Naive thymus-derived CD4-positive, alpha-beta T cell (primary cell): ENCODE measurements at regions not wholly inside any gene's neighbourhood (a gene's known extent, or its start where the extent isn't known, plus 50 kb on each side); places are given as distances from the start of the nearest gene placed in this dataset.

Experiments
- ATAC-seq: fragments of 150-1000 bp; cut with Tn5 transposase; 2 replicates; pipeline ENCODE4 v1.10.0; 2021; ENCODE audit warnings: mild to moderate bottlenecking, moderate library complexity
- CTCF ChIA-PET: fragments of 350-600 bp; sonication (Branson Sonifier 250); formaldehyde crosslinking; loops from one replicate; lab custom pipeline; 2021; ENCODE audit warnings: antibody characterized with exemption; lab: Charles Lee
- POLR2A ChIA-PET: fragments of 350-600 bp; sonication (Branson Sonifier 250); formaldehyde crosslinking; loops from one replicate; lab custom pipeline; 2021; ENCODE audit warnings: antibody characterized with exemption, inconsistent platforms; lab: Charles Lee
- DNase-seq, 9 donors: peaks; one replicate each; pipeline versions ENCODE4 v3.0.0 to v3.0.0-alpha.2; 2020 to 2022; ENCODE audit warnings: mixed read lengths in 1 of 9
- H3K27ac ChIP-seq: one replicate; pipeline ENCODE4 v1.7.0; 2013; ENCODE audit warnings: mild to moderate bottlenecking, low read depth, low read length, moderate library complexity
- H3K27me3 ChIP-seq, 2 donors: one replicate each; pipeline ENCODE4 v1.7.0; 2013; ENCODE audit warnings: low read length in 2 of 2, mild to moderate bottlenecking in 2 of 2, moderate library complexity in 2 of 2; ENCODE audit not compliant: control insufficient read depth in 2 of 2, insufficient read depth in 2 of 2
- H3K36me3 ChIP-seq, 3 experiments: 1 replicate in 2 of 3; 2 replicates in 1 of 3; pipeline ENCODE4 v1.7.0; 2013; ENCODE audit warnings: low read length in 3 of 3, mild to moderate bottlenecking in 3 of 3, moderate library complexity in 1 of 3; ENCODE audit not compliant: insufficient read depth in 3 of 3, control insufficient read depth in 2 of 3
- H3K4me1 ChIP-seq, 2 donors: one replicate each; pipeline ENCODE4 v1.7.0; 2013; ENCODE audit warnings: low read length in 2 of 2, mild to moderate bottlenecking in 2 of 2, moderate library complexity in 1 of 2; ENCODE audit not compliant: control insufficient read depth in 2 of 2, insufficient read depth in 2 of 2
- H3K4me3 ChIP-seq: 2 replicates; pipeline ENCODE4 v1.7.0; 2013; ENCODE audit warnings: mild to moderate bottlenecking, low read length
- H3K9me3 ChIP-seq, 3 experiments: 1 replicate in 2 of 3; 2 replicates in 1 of 3; pipeline ENCODE4 v1.7.0; 2013; ENCODE audit warnings: low read length in 3 of 3; ENCODE audit not compliant: control insufficient read depth in 2 of 3
- H3K27ac Mint-ChIP-seq, 9 donors: one replicate each; pipeline ENCODE4 v1.8.0; 2020 to 2022; ENCODE audit warnings: mixed read lengths in 9 of 9, mild to moderate bottlenecking in 8 of 9, moderate library complexity in 5 of 9, inconsistent platforms in 2 of 9
- H3K27me3 Mint-ChIP-seq, 5 donors: one replicate each; pipeline ENCODE4 v1.8.0; 2021 to 2022; ENCODE audit warnings: mixed read lengths in 5 of 5, mild to moderate bottlenecking in 1 of 5
- H3K36me3 Mint-ChIP-seq, 5 donors: one replicate each; pipeline ENCODE4 v1.8.0; 2020 to 2022; ENCODE audit warnings: mixed read lengths in 5 of 5, mild to moderate bottlenecking in 3 of 5, inconsistent platforms in 1 of 5
- H3K4me1 Mint-ChIP-seq, 7 donors: one replicate each; pipeline ENCODE4 v1.8.0; 2020 to 2022; ENCODE audit warnings: mixed read lengths in 7 of 7, mild to moderate bottlenecking in 3 of 7, inconsistent platforms in 1 of 7
- H3K4me3 Mint-ChIP-seq, 10 donors: one replicate each; pipeline ENCODE4 v1.8.0; 2020 to 2022; ENCODE audit warnings: mild to moderate bottlenecking in 10 of 10, mixed read lengths in 10 of 10, moderate library complexity in 6 of 10, inconsistent platforms in 2 of 10
- H3K9me3 Mint-ChIP-seq, 11 donors: one replicate each; pipeline ENCODE4 v1.8.0; 2020 to 2022; ENCODE audit warnings: mixed read lengths in 11 of 11, mild to moderate bottlenecking in 4 of 11, inconsistent platforms in 1 of 11, moderate library complexity in 1 of 11
- intact Hi-C, 2 donors: fragments of 100-400 bp; cut with micrococcal nuclease; formaldehyde crosslinking; loops; one replicate each; pipeline ENCODE4 v1.15.1; 2023

GRCh38 chr5:142484821-142485387 is 160.1 kb upstream of the SPRY4 start:
- Histone ChIP-seq H3K36me3 (no peaks in the 10 kb centered on the region), H3K27me3 (no peaks in the 10 kb centered on the region), H3K27ac (no peak overlapping the region), H3K9me3 (peaks cover 0 to 14% (median 3%) of the 10 kb centered on the region in 3 experiments), H3K4me3 (no peak overlapping the region), H3K4me1 (no peaks in the 10 kb centered on the region)
- intact Hi-C loops, result no loop called here
- POLR2A ChIA-PET, result no interaction called here
- DNase-seq (no peak), ATAC-seq (no peak)
- CTCF ChIA-PET, result no interaction called here
- peaks cover 8 to 28% (median 15%) of the 10 kb centered on the region in 11 donors for H3K9me3 Mint-ChIP-seq
- peaks cover 0 to 1% (median 0%) of the 10 kb centered on the region in 7 donors for H3K4me1 Mint-ChIP-seq
- H3K36me3 Mint-ChIP-seq, result peaks cover 0 to 14% (median 11%) of the 10 kb centered on the region in 5 donors
- no peak overlapping the region for H3K27ac Mint-ChIP-seq
- peaks cover 5 to 16% (median 10%) of the 10 kb centered on the region in 5 donors for H3K27me3 Mint-ChIP-seq
- H3K4me3 Mint-ChIP-seq, result no peak overlapping the region

- H3K4me3 ChIP-seq, result no peak overlapping the region
- H3K27me3 Mint-ChIP-seq, result peaks cover 5 to 17% (median 11%) of the 10 kb centered on the region in 5 donors
- intact Hi-C loops, result no loop called here
- peaks cover 0 to 1% (median 0%) of the 10 kb centered on the region in 7 donors for H3K4me1 Mint-ChIP-seq
- ATAC-seq, result no peak
- peaks cover 0 to 21% (median 3%) of the 10 kb centered on the region in 3 experiments for H3K9me3 ChIP-seq
- H3K27ac Mint-ChIP-seq, result no peak overlapping the region
- POLR2A ChIA-PET, result no interaction called here
- H3K36me3 Mint-ChIP-seq, result peaks cover 0 to 27% (median 13%) of the 10 kb centered on the region in 5 donors
- H3K27me3 ChIP-seq, result no peaks in the 10 kb centered on the region
- CTCF ChIA-PET, result no interaction called here
- DNase-seq, result no peak
- no peaks in the 10 kb centered on the region for H3K36me3 ChIP-seq
- H3K9me3 Mint-ChIP-seq, result peaks cover 15 to 47% (median 25%) of the 10 kb centered on the region in 11 donors
- no peaks in the 10 kb centered on the region for H3K4me1 ChIP-seq
- no peak overlapping the region for H3K4me3 Mint-ChIP-seq
- no peak overlapping the region for H3K27ac ChIP-seq
Observed at GRCh38 chr5:142482207-142482606, 157.4 kb upstream of the SPRY4 start.

- POLR2A ChIA-PET, result no interaction called here
- no peak overlapping the region for H3K4me3 Mint-ChIP-seq
- no peaks in the 10 kb centered on the region for H3K4me1 ChIP-seq
- H3K27ac Mint-ChIP-seq, result no peak overlapping the region
- H3K36me3 ChIP-seq, result no peaks in the 10 kb centered on the region
- H3K36me3 Mint-ChIP-seq, result peaks cover 0 to 26% (median 10%) of the 10 kb centered on the region in 5 donors
- ATAC-seq, result no peak
- intact Hi-C loops, result no loop called here
- H3K4me1 Mint-ChIP-seq, result peaks cover 0 to 1% (median 0%) of the 10 kb centered on the region in 7 donors
- H3K4me3 ChIP-seq, result no peak overlapping the region
- H3K27me3 Mint-ChIP-seq, result peaks cover 2 to 14% (median 7%) of the 10 kb centered on the region in 5 donors
- no peak for DNase-seq
- CTCF ChIA-PET, result interaction anchor here (0.6 kb wide), 2 partner anchors 158 to 1474 kb away, joined by 3 read pairs; no protein-coding TSS in a partner anchor
- H3K9me3 Mint-ChIP-seq, result peaks cover 12 to 44% (median 21%) of the 10 kb centered on the region in 11 donors
- H3K27me3 ChIP-seq, result no peaks in the 10 kb centered on the region
- H3K9me3 ChIP-seq, result peaks cover 0 to 21% (median 3%) of the 10 kb centered on the region in 3 experiments
- no peak overlapping the region for H3K27ac ChIP-seq
Observed at GRCh38 chr5:142481410-142481809, 156.6 kb upstream of the SPRY4 start.

GRCh38 chr5:142479854-142480519 is 155.2 kb upstream of the SPRY4 start:
- ATAC-seq, result no peak
- no peak overlapping the region for H3K27ac Mint-ChIP-seq
- Histone ChIP-seq H3K9me3 (peaks cover 0 to 12% (median 0%) of the 10 kb centered on the region in 3 experiments), H3K27me3 (no peaks in the 10 kb centered on the region), H3K36me3 (no peaks in the 10 kb centered on the region), H3K27ac (no peak overlapping the region), H3K4me3 (no peak overlapping the region), H3K4me1 (no peaks in the 10 kb centered on the region)
- POLR2A ChIA-PET, result no interaction called here
- no peak for DNase-seq
- H3K36me3 Mint-ChIP-seq, result peaks cover 0 to 16% (median 0%) of the 10 kb centered on the region in 5 donors
- H3K27me3 Mint-ChIP-seq, result peaks cover 0 to 15% (median 3%) of the 10 kb centered on the region in 5 donors
- intact Hi-C loops, result no loop called here
- CTCF ChIA-PET, result interaction anchor here (0.6 kb wide), 1 partner anchor 819 kb away, joined by 5 read pairs; no protein-coding TSS in a partner anchor
- H3K4me3 Mint-ChIP-seq, result no peak overlapping the region
- H3K9me3 Mint-ChIP-seq, result peaks cover 0 to 32% (median 13%) of the 10 kb centered on the region in 11 donors
- H3K4me1 Mint-ChIP-seq, result peaks cover 0 to 1% (median 0%) of the 10 kb centered on the region in 7 donors

- H3K36me3 Mint-ChIP-seq, result peaks cover 0 to 16% (median 0%) of the 10 kb centered on the region in 5 donors
- H3K9me3 Mint-ChIP-seq, result peaks cover 0 to 23% (median 11%) of the 10 kb centered on the region in 11 donors
- ChIA-PET CTCF (no interaction called here), POLR2A (no interaction called here)
- DNase-seq, result no peak
- Histone ChIP-seq H3K9me3 (peaks cover 0 to 7% (median 0%) of the 10 kb centered on the region in 3 experiments), H3K27me3 (no peaks in the 10 kb centered on the region), H3K27ac (no peak overlapping the region), H3K36me3 (no peaks in the 10 kb centered on the region), H3K4me3 (no peak overlapping the region), H3K4me1 (no peaks in the 10 kb centered on the region)
- no peak overlapping the region for H3K27ac Mint-ChIP-seq
- H3K4me3 Mint-ChIP-seq, result no peak overlapping the region
- intact Hi-C loops, result no loop called here
- H3K27me3 Mint-ChIP-seq, result peaks cover 0 to 15% (median 3%) of the 10 kb centered on the region in 5 donors
- H3K4me1 Mint-ChIP-seq, result peaks cover 0 to 1% (median 0%) of the 10 kb centered on the region in 7 donors
- ATAC-seq, result no peak
Observed at GRCh38 chr5:142479150-142479549, 154.3 kb upstream of the SPRY4 start.

GRCh38 chr5:142478113-142478512 is 153.3 kb upstream of the SPRY4 start:
- Mint-ChIP-seq H3K4me3 (no peak overlapping the region), H3K36me3 (peaks cover 0 to 16% (median 0%) of the 10 kb centered on the region in 5 donors), H3K9me3 (peaks cover 0 to 22% (median 11%) of the 10 kb centered on the region in 11 donors), H3K4me1 (peaks cover 0 to 4% (median 0%) of the 10 kb centered on the region in 7 donors), H3K27ac (no peak overlapping the region), H3K27me3 (peaks cover 0 to 15% (median 3%) of the 10 kb centered on the region in 5 donors)
- H3K4me1 ChIP-seq, result no peaks in the 10 kb centered on the region
- CTCF ChIA-PET, result no interaction called here
- H3K27me3 ChIP-seq, result no peaks in the 10 kb centered on the region
- ATAC-seq (no peak), DNase-seq (no peak)
- intact Hi-C loops, result no loop called here
- no peak overlapping the region for H3K27ac ChIP-seq
- no peaks in the 10 kb centered on the region for H3K36me3 ChIP-seq
- no peak overlapping the region for H3K4me3 ChIP-seq
- POLR2A ChIA-PET, result no interaction called here
- peaks cover 0 to 7% (median 0%) of the 10 kb centered on the region in 3 experiments for H3K9me3 ChIP-seq
